GM18909 (cell line): ENCODE measurements at regions not wholly inside any gene's neighbourhood (a gene's known extent, or its start where the extent isn't known, plus 50 kb on each side); places are given as distances from the start of the nearest gene placed in this dataset.

Experiments
- ATAC-seq: cut with Tn5 transposase; IDR thresholded peaks from one replicate; pipeline ENCODE4 v1.9.1; 2021; ENCODE audit warnings: mild to moderate bottlenecking; ENCODE audit not compliant: unreplicated experiment, poor library complexity

DNA sequence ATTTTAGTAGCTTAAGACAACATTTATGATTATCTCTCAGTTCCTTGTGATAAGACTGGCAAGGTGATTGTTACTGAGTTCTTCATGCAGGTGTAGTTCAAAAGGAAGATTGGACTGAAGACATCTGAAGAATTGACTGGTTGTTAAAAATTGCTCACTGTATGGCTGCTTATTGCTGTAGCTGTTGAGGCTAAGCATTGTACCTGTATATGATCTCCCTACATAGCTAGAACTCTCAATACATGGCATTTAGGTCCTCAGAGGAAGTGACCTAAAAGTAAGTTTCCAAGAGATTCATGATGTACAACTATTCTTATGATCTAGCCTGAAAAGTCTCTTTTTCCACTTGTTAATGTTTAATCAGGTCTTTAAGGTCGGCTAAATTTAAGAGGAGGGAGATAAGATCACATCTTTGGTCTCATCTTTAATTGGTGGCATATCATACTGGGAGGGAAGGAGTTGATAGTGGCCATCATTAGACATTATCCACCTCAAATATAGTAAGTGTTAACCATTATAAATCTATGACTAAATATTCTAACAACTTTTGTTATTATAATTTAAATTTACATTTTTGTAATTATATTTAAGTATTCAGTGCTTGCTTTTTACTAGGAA, 401.2 kb upstream of the EPHA7 start:
- no peak for ATAC-seq

DNA sequence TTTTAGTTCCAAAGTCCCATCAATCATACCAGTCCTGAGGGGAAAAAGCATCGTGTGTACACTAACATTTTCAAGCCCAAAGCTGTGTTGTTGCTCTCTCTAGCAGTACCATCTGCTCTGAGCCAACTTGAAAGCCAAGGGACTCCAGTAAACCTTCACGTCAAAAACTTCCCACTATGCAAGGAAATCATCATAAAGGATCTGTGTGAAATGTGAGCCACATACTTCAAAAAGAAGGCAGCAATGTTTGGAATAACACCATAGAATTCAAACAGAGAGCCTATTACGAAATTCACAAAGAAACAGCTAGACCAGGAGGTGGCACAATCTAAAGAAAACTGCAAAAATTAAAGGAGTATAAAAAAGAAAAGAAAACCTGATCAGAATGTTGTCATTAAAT, 399.8 kb upstream of the EPHA7 start:
- no peak for ATAC-seq

DNA sequence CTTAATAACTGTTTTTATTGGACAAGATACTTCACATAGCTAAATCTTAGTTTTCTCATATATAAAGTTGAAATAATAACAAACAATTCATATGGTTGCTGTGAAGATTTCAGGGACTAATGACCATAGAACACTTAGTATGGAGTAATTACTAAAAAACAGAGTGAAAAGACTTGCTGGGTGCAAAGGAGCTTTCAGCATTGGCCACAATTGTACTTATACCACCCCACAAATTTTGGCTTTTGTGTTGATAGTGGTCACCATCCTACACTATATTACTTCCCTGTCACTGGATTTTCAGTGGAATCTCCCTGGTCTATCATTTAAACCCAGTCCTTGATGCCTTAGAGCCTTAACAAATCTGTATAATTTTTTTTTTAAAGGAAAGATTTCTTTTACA, 398.6 kb upstream of the EPHA7 start:
- no peak for ATAC-seq

DNA sequence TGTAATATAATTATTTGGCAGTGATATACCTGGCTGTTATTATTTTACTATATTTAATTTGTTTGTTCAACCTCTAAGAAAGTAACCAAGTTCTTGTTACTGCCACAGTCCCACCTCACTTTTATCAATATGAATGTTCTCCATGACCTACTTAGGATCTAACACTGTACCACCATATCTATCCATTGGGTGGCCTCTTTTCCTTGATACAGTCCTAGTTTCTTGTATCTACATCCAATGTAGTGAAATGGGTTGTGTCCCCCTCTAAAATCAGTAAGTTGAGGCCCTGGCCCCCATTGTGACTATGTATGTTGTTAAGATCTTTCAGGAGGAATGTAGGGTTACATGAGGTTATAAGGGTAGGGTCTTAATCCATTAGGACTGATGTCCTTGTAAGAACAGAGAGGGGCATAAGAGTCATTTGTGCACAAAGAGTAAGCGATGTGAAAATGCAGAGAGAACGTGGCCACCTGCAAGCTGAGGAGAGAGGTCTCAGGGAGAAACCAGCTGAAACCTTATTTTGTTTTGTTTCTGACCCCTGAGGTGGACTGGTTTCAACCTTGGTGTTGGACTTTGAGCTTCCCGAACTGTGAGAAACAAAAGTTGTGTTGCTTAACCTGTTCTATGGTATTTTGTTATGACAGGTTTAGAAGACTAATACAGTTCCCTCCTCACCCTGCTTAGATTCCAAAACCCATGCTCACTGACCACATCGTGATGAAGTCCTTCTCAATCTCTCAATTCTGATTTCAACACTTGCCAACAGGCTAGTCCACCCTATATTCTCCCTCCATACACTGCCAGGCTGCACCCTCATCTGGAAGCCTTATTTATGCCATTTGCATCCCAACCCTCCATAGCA, 387.3 kb upstream of the EPHA7 start:
- ATAC-seq, result no peak

DNA sequence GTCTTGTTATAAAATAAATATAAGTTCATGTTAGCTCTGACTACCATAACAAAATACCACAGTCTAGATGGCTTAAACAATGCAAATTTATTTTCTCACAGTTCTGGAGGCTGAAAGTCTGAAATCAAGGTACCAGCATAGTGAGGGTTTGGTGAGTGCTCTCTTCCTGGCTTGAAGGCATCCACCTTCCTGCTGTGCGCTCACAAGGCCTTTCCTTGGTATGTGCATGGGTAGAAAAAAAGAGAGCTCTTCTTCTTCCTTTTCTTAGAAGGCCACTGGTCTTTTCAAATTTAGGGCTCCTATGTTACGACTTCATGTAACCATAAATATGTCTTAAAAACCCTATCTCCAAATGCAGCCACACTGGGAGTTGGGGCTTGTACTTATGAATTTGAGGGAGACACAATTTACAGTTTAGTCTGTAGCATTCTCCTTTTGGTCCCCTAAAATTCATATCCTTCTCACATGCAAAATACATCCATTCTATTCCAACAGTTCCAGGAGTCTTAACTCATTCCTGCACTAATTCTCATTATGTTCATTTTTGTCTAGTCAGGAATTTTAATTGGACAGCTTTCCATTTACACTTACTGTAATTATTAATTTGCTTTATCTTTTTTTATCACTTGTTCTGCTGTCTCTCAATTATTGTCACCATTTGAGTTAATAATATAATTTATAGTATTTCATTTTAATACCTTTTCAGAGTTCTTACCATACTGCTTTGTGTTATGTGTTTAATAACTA, 381.9 kb upstream of the EPHA7 start:
- no peak for ATAC-seq

DNA sequence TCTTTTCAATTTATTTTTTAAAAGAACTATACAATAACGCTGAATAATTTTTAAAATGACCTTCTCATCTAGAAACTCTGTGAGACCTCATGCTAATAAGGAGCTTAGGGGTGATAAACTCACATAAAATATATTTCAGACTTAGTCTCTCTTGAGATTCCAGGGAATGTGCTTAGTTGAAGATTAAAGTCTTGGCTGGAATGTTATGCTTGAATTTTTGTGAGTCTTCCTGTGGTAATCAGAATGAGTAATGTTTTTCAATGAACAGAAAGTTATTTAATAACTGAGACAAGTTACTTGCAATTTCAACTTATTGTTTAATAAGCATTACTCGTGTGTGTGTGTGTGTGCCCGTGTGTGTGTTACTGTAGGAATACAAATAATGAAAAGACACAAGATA, 379.9 kb upstream of the EPHA7 start:
- no peak for ATAC-seq

DNA sequence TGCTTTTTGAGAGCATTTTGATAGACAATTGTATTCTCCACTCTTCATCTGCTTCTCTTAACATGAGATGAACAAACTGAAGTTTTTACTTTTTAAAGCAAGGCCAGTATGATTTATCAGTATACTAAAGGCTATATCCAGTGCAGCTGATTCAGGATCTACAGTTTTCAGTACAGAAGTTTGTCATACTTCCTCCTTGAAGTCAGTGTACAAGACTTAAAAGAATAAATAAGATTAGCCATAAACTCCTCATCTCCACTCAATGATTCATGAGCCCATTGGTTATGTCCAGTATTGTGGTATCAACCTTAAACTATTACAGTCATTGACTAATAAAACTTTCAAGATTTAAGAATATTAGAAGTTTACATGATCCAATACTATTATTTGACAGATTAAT, 374.8 kb upstream of the EPHA7 start:
- no peak for ATAC-seq

DNA sequence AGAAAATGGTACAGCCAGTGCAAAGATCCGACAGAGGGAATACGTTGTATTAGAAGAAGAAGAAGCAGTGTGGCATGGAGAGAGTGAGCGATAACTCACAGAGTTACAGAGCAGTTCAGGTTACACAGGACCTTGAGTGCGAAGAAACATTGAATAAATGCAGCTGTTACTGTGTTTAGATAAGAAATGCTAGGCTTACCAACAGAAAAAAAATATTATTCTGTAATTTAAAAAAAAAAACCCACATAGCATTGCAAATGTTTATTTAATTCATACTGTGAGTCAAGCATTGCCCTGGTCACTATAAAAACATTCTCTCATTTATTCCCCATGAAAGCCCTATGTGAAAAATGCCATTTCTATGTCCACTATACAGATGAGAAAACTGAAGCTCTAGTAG, 373.4 kb upstream of the EPHA7 start:
- no peak for ATAC-seq

DNA sequence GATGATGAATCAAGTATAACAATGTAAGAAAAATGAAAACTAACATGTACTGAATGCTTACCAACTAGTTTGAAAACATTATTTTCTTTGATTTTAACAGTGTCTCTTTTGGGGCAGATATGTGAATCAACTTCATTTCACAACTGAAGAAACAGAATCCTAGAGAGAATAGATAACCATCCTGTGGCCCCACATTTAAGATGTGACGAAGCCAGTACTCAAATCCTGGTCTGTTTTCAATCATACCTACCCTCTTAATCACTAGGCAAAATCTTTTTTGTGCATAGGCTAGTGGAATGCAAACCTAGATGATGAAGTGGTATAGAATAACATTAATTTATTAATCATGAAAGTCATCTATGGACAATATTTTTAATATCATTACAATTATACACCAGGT, 371.6 kb upstream of the EPHA7 start:
- no peak for ATAC-seq

DNA sequence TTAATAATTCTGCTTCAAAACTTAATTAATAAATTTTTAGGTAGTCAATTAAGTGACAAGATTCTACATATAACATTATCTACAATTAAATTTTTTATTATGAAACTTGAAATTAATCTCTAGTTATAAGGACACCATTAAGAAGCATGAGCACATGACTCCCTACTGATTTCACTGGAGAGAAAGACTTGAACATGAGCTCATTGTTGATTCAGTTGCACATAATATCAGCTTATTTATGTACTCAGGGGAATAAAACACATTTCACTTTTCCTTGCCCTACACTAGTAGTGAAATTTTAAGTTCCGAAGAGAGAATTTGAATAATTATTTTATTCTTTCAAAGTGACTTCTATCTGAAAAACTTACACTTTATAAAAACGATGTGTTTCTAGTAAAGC, 370.2 kb upstream of the EPHA7 start:
- ATAC-seq, result no peak

DNA sequence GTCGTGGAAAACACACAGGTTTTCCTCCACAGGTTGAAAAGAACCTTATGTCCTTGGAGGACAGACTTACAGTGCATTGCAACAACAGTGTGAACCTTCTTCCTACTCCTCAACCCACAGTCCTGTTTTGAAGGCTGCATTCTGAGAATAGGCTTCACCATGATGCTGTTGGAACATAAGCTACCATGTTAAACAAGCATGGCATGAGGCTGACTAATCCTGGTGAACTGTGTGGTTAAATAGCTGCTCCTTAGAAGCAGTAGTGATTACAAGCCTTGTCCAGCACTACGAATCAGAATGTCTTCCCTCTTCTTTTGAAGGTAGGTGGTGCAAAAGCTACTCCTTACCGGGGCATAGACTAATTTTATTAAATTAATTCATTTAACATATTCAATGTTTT, 368.5 kb upstream of the EPHA7 start:
- no peak for ATAC-seq

DNA sequence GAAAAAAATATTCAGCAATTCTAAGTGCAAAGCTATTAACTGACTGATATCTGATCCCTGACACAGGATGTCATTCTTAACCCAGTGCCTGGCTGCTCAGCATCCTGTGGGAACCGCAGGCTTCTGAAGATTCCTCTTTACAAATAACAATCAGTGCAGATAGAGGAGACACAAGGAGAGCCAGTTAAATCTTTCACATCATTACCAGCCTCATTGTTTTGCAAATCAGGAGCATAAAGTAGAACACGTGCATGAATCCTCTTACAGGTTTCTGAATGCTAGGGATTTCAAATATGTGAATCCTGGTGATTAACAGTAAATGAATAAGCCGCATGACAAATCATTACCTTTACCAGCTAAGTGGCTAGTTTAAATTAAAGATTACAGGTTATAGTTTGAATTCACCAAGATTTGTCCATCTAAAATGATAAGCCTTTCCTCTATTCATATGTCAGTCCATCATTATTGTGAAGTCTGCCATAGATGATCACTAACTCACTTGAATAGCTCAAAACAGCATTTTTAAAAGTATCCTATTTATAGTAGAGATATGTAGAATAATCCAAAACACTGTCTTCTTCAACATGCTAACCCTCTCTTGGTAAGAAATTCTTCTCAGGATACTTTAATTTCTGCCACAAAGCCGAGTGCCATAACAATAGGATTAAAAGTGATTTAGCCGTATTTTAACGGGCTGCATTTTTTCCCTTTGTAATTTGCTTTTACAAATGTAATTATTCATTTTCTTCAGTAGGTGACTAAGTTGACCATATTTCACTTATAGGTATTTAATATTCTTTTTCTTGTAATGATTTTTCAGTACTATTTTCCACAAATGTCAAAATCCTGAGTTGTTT, 367.3 kb upstream of the EPHA7 start:
- no peak for ATAC-seq

DNA sequence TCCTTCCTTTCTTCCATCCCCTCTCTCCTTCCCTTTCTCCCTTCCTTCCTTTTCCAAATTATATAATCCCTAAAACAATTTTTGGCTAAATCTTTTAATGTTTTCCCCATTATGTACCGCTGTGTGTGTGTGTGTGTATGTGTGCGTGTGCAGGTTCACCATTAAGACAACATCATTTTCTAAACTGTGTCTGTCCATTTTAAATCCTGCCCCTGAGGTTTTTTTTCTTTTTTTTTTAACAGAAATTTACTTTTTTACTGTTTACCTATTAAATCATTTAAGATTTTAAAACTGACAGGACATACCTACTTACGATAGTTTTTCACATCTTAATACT, 366.3 kb upstream of the EPHA7 start:
- no peak for ATAC-seq

DNA sequence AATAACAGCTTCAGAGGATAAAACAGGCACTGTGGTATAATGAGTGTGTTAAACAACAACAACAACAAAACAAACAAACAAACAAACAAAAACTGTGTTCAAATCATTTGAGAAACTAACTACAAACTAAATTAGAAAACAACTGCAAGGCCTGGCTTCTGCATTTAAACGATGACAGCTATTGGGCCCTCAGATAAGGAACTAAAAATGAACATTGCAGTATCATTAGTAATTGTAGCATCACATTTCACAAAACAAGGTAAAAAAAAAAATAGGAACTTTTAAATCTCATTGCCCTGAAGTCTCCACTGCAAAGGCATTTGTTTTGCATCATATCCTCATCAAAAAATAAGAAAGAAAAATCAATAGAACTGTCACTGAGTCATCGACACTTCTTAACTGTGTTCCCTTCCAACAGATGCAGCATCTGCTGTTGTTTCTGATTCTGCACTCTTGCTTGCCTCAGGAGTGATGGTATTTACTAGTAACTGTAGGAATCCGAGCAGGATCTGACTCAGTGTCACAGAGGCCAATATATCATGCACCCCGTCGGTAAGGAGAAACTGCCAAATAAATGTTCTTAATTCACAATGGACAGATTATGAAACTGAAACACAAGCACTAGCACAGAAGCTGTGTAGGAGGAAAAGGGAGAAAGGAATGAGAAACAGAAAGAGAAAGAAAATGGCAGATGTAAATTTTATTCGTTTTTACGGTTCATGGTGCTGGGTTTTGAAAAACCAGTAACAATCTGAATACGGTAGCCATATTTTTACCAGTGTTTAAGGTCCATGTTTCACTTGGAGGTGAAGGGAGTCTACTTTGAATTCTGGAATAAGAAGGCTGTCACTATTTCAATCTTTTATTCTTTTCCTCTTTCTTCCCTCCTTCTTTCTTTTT, 365.7 kb upstream of the EPHA7 start:
- ATAC-seq, result no peak

DNA sequence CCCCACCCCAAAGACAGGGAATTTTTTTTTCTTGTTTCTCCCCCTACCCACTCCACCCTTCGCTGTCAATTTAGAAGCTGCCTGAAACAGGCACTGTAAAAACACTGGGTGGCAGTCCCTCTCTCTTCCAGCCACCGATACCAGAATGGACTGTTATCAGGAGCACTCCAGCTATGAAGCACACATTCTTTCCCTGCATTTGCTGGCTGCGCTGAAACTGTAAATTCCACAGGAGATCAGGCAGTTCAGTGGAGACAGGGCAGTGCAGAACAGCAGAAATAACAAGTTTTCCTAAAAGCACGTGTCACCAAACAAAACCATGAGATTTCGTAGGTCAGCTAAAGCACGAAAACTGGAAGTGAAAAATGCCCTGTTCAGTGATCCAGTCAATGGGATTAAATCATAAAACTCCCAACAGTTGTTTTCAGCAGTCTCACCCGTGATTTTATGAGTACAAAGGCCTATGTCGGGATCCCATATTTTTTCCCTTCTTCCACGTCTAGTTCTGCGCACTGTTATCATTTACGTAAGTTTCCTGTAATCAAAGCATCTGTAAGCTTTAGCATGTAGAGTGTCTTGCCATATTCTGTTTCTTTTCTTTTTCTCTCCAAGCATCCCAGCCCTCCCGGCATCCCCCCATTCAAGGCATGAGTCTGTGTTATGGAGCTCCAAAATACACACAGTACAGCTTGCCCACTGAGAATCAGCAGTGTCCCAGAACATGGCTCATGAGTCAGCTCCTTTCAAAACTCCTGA, 359.9 kb upstream of the EPHA7 start:
- no peak for ATAC-seq

DNA sequence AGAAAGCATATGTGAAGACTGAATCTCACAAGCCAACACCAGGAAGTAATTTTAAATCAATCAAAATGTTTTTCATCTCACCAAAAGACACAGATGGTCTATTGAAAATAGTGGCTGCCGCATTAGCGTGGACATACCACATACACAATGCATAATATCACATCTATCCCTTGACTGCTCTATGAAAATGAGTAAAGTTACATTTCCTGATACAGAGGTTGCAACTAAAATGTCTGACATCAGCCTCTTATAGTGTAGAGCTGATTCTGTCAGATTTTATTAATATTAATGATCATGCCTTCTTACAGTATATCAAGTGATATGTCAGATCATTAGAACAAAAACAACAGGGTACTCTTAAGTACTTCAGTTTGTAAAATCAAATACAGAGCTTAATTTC, 339.8 kb upstream of the EPHA7 start:
- no peak for ATAC-seq

DNA sequence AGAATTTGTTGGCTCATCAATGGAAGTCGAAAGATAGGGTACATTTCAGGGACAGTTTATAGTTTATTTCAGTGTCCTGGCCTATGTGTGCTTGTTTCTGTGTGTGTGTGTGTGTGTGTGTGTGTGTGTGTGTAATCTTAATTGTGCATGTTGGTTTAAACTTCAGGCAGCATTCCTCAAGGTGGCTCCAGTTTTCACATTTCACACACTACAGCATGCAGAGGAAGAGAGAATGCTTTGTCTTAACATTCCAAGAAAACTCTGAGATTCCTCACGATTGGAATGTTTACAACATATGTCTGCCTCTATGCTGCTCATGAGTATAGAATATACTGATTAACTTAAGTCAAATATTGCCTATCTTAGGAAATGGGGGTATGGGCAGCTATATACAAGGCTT, 332.6 kb upstream of the EPHA7 start:
- no peak for ATAC-seq

DNA sequence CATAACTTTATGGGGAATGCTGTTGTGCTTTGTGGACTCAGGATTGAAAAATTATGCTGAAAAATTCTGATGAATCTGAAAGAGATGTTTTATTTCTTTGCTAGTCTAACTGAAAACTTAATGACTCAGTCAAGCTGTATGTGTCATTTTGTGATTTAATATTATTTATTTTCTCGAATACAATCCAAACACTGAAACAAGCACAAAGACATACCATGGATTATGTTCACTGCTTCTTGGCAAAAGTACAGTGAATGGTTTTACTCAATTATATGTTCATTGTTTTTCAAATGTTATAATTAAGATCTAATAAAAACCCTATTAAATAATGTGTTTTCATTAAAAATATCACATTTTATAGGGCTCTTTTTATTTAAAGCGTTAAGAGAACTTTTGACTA, 330.6 kb upstream of the EPHA7 start:
- no peak for ATAC-seq

DNA sequence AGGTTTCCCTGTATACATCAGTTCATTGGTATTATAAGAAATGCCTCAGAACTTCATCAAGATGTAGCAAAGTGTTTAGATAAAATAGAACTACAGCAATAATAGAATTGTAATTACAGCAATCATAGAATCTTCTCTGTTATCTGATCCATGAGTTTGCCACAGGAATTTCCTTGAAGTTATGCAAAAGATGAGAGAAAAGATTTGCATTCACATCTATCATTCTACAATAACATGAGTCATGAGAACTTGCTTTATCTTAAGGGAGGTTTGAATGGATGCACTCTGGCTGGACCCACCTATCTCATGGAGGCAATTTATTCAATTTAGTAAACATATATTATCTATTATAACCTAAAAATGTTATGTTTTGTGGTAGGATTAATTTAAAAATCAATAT, 329.8 kb upstream of the EPHA7 start:
- no peak for ATAC-seq
